ENCODE measurements at regions not wholly inside any gene's neighbourhood (a gene's known extent, or its start where the extent isn't known, plus 50 kb on each side); places are given as distances from the start of the nearest gene placed in this dataset.

- H3K4me3 ChIP-seq (ENCODE audit: low read length): no peak overlapping the region
- no peaks in the 10 kb centered on the region for H3K79me2 ChIP-seq (replicated peaks; ENCODE audit: insufficient read depth, low read length)
- H3K36me3 ChIP-seq (ENCODE audit: insufficient read depth, low read length): no peaks in the 10 kb centered on the region
- no peaks in the 10 kb centered on the region for H3F3A ChIP-seq (ENCODE audit: insufficient read depth, low read length, poor library complexity, severe bottlenecking)
- no peaks in the 10 kb centered on the region for H4K20me1 ChIP-seq (ENCODE audit: insufficient read depth)
- H3K4me2 ChIP-seq (ENCODE audit: low read length): no peak overlapping the region
- H3K27ac ChIP-seq (ENCODE audit: low read length): no peak overlapping the region
- H3K9me3 ChIP-seq (ENCODE audit: low read length): no peaks in the 10 kb centered on the region
- TF ChIP-seq, protein P1, sequence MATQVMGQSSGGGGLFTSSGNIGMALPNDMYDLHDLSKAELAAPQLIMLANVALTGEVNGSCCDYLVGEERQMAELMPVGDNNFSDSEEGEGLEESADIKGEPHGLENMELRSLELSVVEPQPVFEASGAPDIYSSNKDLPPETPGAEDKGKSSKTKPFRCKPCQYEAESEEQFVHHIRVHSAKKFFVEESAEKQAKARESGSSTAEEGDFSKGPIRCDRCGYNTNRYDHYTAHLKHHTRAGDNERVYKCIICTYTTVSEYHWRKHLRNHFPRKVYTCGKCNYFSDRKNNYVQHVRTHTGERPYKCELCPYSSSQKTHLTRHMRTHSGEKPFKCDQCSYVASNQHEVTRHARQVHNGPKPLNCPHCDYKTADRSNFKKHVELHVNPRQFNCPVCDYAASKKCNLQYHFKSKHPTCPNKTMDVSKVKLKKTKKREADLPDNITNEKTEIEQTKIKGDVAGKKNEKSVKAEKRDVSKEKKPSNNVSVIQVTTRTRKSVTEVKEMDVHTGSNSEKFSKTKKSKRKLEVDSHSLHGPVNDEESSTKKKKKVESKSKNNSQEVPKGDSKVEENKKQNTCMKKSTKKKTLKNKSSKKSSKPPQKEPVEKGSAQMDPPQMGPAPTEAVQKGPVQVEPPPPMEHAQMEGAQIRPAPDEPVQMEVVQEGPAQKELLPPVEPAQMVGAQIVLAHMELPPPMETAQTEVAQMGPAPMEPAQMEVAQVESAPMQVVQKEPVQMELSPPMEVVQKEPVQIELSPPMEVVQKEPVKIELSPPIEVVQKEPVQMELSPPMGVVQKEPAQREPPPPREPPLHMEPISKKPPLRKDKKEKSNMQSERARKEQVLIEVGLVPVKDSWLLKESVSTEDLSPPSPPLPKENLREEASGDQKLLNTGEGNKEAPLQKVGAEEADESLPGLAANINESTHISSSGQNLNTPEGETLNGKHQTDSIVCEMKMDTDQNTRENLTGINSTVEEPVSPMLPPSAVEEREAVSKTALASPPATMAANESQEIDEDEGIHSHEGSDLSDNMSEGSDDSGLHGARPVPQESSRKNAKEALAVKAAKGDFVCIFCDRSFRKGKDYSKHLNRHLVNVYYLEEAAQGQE (IDR thresholded peaks at IDR 0.05; ENCODE audit: borderline replicate concordance): no peak
- TF ChIP-seq POLR2AphosphoS5 (IDR thresholded peaks at IDR 0.05): no peak
- TF ChIP-seq CTCF (IDR thresholded peaks at IDR 0.05; ENCODE audit: poor library complexity, severe bottlenecking): no peak
- no peak for TF ChIP-seq SMC3 (conservative IDR thresholded peaks at IDR 0.05; ENCODE audit: poor library complexity)
- no peaks in the 10 kb centered on the region for H3K27me3 ChIP-seq (ENCODE audit: insufficient read depth, low read depth, low read length)
- no peaks in the 10 kb centered on the region for H3K9me2 ChIP-seq (ENCODE audit: insufficient read depth, low read length)
- H3K9ac ChIP-seq (ENCODE audit: low read length): no peak overlapping the region
- no peak overlapping the region for H2AFZ ChIP-seq (ENCODE audit: low read depth, low read length)
Measured at GRCh38 chr6:100112855-100113508, 119.0 kb upstream of the MCHR2 start.

DNA sequence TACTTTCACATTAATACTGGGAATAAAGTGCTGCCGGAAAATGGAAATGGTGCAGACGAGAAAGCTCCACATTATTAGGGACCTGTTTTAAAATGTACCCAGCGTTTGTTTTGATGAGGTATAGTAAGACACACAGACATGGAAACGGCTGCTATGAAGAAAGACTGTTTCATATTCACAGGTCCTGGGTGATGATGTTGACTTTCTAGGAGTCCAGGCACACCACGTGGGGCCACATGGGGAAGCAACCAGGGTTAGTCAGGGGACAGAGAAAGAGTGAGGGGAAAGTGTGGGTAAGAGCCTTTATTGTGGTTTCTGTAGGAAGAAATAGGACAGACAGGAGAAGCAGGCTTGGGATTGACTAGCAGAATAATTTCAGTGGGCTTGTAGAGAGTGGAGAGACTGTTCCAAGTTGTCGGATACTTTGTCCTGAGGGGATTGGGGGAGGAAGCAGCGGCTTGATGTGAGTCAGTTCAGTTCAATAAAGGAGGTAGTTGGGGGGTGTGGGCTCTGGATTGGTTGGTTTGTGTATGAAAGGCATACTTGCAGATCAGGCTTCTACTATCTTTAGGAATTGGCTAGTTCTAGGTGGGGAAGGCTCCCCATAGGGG, 112.0 kb upstream of the MCHR2 start:
- no peaks in the 10 kb centered on the region for H3K27me3 ChIP-seq (ENCODE audit: insufficient read depth, low read depth, low read length)
- no peak overlapping the region for H3K4me3 ChIP-seq (ENCODE audit: low read length)
- no peaks in the 10 kb centered on the region for H3K9me3 ChIP-seq (ENCODE audit: low read length)

More for the DNA sequence above, 112.0 kb upstream of the MCHR2 start:
- no peak for TF ChIP-seq MXI1 (conservative IDR thresholded peaks at IDR 0.05; ENCODE audit: poor library complexity, severe bottlenecking)
- TF ChIP-seq EP300 (conservative IDR thresholded peaks at IDR 0.05; ENCODE audit: poor library complexity, severe bottlenecking): no peak
- TF ChIP-seq CTCF (IDR thresholded peaks at IDR 0.05; ENCODE audit: poor library complexity, severe bottlenecking): no peak
- no peak for TF ChIP-seq POLR2AphosphoS5 (IDR thresholded peaks at IDR 0.05)
- TF ChIP-seq TAF1 (IDR thresholded peaks at IDR 0.05; ENCODE audit: low read depth): no peak
- no peak for TF ChIP-seq RAD21 (conservative IDR thresholded peaks at IDR 0.05)
- TF ChIP-seq, protein P1 (IDR thresholded peaks at IDR 0.05; ENCODE audit: borderline replicate concordance): no peak
- TF ChIP-seq SMC3 (conservative IDR thresholded peaks at IDR 0.05; ENCODE audit: poor library complexity): no peak
- TF ChIP-seq EZH2 (IDR thresholded peaks at IDR 0.05; ENCODE audit: borderline replicate concordance, insufficient read depth, low read length, poor library complexity, severe bottlenecking): no peak
- H3K36me3 ChIP-seq (ENCODE audit: insufficient read depth, low read length): no peaks in the 10 kb centered on the region
- no peak overlapping the region for H2AFZ ChIP-seq (ENCODE audit: low read depth, low read length)
- H4K20me1 ChIP-seq (ENCODE audit: insufficient read depth): no peaks in the 10 kb centered on the region
- H3K27ac ChIP-seq (ENCODE audit: low read length): no peak overlapping the region
- H3F3A ChIP-seq (ENCODE audit: insufficient read depth, low read length, poor library complexity, severe bottlenecking): no peaks in the 10 kb centered on the region
- H3K4me2 ChIP-seq (ENCODE audit: low read length): no peak overlapping the region
- H3K79me2 ChIP-seq (replicated peaks; ENCODE audit: insufficient read depth, low read length): no peaks in the 10 kb centered on the region
- no peaks in the 10 kb centered on the region for H3K9me2 ChIP-seq (ENCODE audit: insufficient read depth, low read length)
- H3K9ac ChIP-seq (ENCODE audit: low read length): no peak overlapping the region
